Nephron progenitor cell (in vitro differentiated cells): ENCODE measurements at regions not wholly inside any gene's neighbourhood (a gene's known extent, or its start where the extent isn't known, plus 50 kb on each side); places are given as distances from the start of the nearest gene placed in this dataset.

Experiments used
- DNase-seq: peaks from one replicate; pipeline ENCODE4 v3.0.0; 2021
- H3K27ac Mint-ChIP-seq: 2 replicates; pipeline ENCODE4 v1.8.0; 2021; ENCODE audit warnings: mild to moderate bottlenecking, moderate library complexity, mixed read lengths
- H3K27me3 Mint-ChIP-seq: 2 replicates; pipeline ENCODE4 v1.8.0; 2021; ENCODE audit warnings: mild to moderate bottlenecking, low read depth, mixed read lengths; ENCODE audit not compliant: poor library complexity
- H3K36me3 Mint-ChIP-seq: 2 replicates; pipeline ENCODE4 v1.8.0; 2021; ENCODE audit warnings: low read depth, mixed read lengths
- H3K4me1 Mint-ChIP-seq: 2 replicates; pipeline ENCODE4 v1.8.0; 2021; ENCODE audit warnings: mixed read lengths
- H3K4me3 Mint-ChIP-seq: 2 replicates; pipeline ENCODE4 v1.8.0; 2021; ENCODE audit warnings: mild to moderate bottlenecking, moderate library complexity, mixed read lengths
- H3K9me3 Mint-ChIP-seq: 2 replicates; pipeline ENCODE4 v1.8.0; 2021; ENCODE audit warnings: mild to moderate bottlenecking, moderate library complexity, mixed read lengths
- CTCF ChIP-seq: fragments of 200-600 bp; sonication (generic); IDR thresholded peaks from 2 replicates; pipeline ENCODE4 v1.5.0; 2021; ENCODE audit warnings: antibody characterized with exemption

GRCh38 chr10:44458671-44459413 is 73.9 kb upstream of the CXCL12 start:
- no peak for TF ChIP-seq CTCF
- H3K4me1 Mint-ChIP-seq = peaks cover 40% of the 10 kb centered on the region
- peaks cover 7% of the 10 kb centered on the region for H3K27me3 Mint-ChIP-seq
- peaks cover 21% of the 10 kb centered on the region for H3K9me3 Mint-ChIP-seq
- H3K4me3 Mint-ChIP-seq = no peak overlapping the region
- H3K36me3 Mint-ChIP-seq = no peaks in the 10 kb centered on the region
- H3K27ac Mint-ChIP-seq = no peak overlapping the region
- no peak for DNase-seq

- no peak for DNase-seq
- peaks cover 41% of the 10 kb centered on the region for H3K4me1 Mint-ChIP-seq
- no peaks in the 10 kb centered on the region for H3K36me3 Mint-ChIP-seq
- peaks cover 21% of the 10 kb centered on the region for H3K9me3 Mint-ChIP-seq
- peaks cover 7% of the 10 kb centered on the region for H3K27me3 Mint-ChIP-seq
- H3K27ac Mint-ChIP-seq = peak overlapping the region; percentile 17
- H3K4me3 Mint-ChIP-seq = peak overlapping the region; percentile 41
- no peak for TF ChIP-seq CTCF
These were observed 74.8 kb upstream of the CXCL12 start for GRCh38 chr10:44459671-44460070.

GRCh38 chr10:44460416-44460815 is 75.5 kb upstream of the CXCL12 start:
- no peak for DNase-seq
- no peak overlapping the region for H3K27ac Mint-ChIP-seq
- H3K9me3 Mint-ChIP-seq = peaks cover 17% of the 10 kb centered on the region
- no peak for TF ChIP-seq CTCF
- H3K4me3 Mint-ChIP-seq = no peak overlapping the region
- no peaks in the 10 kb centered on the region for H3K36me3 Mint-ChIP-seq
- peaks cover 48% of the 10 kb centered on the region for H3K4me1 Mint-ChIP-seq
- H3K27me3 Mint-ChIP-seq = peaks cover 4% of the 10 kb centered on the region

GRCh38 chr10:44462338-44462914 is 77.5 kb upstream of the CXCL12 start:
- Mint-ChIP-seq H3K9me3 (no peaks in the 10 kb centered on the region), H3K27ac (no peak overlapping the region), H3K4me3 (no peak overlapping the region), H3K36me3 (no peaks in the 10 kb centered on the region), H3K27me3 (peaks cover 12% of the 10 kb centered on the region), H3K4me1 (peaks cover 67% of the 10 kb centered on the region)
- DNase-seq = no peak
- TF ChIP-seq CTCF = no peak

- Mint-ChIP-seq H3K9me3 (no peaks in the 10 kb centered on the region), H3K4me1 (peaks cover 72% of the 10 kb centered on the region), H3K4me3 (no peak overlapping the region), H3K36me3 (no peaks in the 10 kb centered on the region), H3K27ac (no peak overlapping the region), H3K27me3 (peaks cover 12% of the 10 kb centered on the region)
- DNase-seq = no peak
- no peak for TF ChIP-seq CTCF
These were observed 78.7 kb upstream of the CXCL12 start for GRCh38 chr10:44463511-44464121.
